DMS 273 (cell line): ENCODE measurements at regions not wholly inside any gene's neighbourhood (a gene's known extent, or its start where the extent isn't known, plus 50 kb on each side); places are given as distances from the start of the nearest gene placed in this dataset.
A peak's percentile ranks its signal among the peaks of the same experiment; 100 is the strongest.
"Not testable (repeated sequence)": the region's sequence is repeated elsewhere in the genome, so short reads cannot be mapped to it uniquely, and the experiment has no call there.

ENCODE experiments used
- DNase-seq: peaks from one replicate; lab custom pipeline; 2025; ENCODE audit not compliant: unreplicated experiment; lab: John Stamatoyannopoulos, UW

DNA sequence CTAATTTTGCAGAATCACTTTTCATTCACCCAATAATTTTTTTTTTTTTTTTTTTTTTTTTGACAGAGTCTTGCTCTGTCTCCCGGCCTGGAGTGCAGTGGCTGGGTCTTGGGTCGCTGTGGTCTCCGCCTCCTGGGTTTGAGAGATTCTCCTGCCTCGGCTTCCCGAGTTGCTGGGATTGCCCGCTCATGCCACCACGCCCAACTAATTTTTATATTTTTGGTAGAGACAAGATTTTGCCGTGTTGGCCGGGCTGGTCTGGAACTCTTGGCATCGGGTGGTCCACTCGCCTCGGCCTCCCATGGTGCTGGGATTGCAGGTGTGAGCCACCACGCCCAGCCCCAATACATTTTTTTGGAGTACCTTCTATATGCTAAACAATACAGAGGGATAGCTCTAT lies 1120.0 kb upstream of the ATXN8OS start:
- DNase-seq, result no peak

DNA sequence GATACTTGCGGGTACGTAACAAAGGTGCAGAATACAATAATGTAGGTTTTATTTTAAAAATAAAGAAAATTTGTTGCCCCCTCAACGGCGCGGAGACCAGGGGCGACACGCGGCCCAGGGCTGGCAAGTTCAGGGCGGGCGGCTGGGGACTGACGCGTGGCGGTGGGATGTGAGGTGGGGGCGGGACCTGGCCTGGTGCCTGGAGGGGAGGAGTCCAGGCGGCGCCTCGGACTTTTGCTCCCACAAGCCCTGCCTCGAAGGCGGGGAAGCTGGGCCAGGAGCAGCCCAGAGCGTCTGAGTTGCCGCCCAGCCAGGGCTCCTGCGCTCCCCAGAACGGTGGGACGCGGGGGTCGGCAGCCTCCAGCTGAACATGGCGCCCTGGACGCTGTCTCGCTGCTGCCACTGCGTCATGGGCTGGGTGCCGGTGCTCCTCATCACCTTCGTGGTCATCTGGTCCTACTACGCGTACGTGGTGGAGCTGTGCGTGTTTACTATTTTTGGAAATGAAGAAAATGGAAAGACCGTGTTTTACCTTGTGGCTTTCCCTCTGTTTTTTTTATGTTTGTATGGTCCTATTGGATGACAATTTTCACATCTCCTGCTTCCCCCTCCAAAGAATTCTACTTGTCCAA lies 1122.8 kb upstream of the ATXN8OS start:
- no peak for DNase-seq

DNA sequence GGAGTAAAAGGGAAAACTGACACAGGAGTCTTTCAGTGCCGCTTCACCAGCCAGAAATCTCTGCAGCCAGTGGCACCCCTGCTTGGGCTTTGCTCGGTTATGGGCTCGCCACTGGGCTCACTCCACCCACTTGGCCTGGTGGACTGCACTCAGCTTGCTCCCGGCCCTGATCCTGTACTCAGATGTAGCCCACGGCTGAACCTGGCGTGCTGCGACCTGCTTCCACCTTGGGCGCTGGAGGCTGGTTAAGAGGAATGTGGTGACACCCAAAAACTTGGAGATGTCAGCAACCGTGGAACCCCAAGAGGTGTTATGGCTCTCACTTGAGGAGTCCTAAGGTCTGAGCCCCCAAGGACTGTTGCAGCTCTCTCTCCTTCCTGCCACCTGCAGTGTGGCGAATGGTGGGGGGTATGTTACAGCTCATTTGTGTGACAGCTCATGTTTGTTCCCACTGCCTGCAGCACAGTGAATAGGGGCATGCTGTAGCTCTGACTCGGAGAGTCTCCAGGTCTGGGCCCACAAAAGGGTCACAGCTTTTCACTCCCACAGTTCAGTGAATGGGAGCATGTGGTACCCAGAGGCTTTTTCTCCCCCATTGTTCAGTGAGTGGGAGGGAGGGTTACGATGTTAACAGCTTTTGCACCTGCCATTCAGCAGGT lies 1124.5 kb upstream of the ATXN8OS start:
- no peak for DNase-seq

DNA sequence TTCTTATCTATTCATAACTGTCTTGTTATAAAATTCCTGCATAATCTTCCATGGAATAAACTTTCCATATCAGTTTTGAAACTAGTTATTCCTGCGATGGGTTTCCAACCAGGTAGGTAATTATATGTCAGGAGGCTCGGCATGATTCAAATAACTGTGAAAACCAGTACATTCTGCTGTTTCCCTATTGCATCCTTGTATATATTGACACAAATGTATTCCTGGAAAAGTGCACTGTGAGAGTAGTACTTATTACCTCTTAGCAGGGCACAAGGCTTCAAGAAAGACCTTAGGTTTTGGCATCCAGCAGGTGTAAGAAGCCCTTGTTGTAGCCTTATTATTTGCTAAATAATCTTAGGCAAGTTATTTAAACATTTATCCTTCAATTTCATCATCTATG lies 1131.3 kb upstream of the ATXN8OS start:
- no peak for DNase-seq

DNA sequence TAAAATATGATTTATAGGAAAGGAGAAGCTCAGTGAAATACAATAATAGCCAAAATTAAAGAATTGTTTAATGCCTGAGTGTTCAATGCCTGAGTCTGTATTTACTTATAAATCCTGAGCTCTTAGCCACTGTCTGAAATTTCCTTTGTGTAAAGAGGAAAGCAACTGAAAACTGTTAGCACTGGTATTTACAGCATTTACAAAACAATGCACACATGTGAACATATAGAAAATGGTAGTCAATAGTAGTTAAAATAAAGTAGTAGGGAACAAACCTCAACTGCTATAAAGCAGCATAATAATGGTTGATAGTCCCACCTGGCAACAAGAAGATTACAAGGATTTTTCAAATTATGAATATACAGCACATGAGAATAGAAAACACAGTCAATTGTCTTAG lies 1137.1 kb upstream of the ATXN8OS start:
- DNase-seq, result no peak

DNA sequence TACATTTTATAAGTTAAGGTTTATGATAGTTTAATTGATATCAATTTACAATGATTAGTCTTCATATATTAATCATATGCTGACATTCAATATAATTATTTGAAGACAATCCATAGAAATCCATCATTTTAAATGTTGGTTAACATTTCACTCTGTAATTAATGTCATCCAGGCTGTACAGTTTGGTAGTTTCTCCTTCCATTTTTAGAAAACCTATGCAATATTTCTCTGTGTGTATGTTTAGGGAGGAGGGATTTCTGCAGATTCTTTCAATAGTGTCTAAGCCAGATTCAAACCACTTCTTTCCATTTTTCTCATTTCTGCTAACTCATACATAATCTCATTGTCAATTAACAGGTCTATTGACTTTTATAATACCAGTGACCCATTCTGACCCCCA lies 1159.0 kb upstream of the ATXN8OS start:
- DNase-seq, result no peak

DNA sequence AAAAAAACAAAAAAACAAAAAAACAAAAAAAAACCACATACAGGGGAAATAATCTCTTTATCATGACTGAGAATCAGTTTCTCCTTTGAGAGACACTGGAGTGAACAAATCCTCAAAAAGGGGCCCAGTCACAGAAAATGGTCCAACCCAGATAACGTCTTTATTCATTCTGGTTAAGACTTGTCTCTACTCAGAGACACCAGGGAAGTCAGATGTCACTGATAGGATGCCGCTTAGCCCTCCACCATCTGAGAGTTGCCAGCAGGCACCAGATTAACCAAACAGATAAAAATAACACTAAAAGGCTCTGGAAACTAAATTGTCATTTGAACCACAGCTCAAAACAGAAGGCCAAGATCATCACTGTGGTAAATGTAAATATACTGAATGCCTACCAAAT lies 1163.4 kb upstream of the ATXN8OS start:
- no peak for DNase-seq

DNA sequence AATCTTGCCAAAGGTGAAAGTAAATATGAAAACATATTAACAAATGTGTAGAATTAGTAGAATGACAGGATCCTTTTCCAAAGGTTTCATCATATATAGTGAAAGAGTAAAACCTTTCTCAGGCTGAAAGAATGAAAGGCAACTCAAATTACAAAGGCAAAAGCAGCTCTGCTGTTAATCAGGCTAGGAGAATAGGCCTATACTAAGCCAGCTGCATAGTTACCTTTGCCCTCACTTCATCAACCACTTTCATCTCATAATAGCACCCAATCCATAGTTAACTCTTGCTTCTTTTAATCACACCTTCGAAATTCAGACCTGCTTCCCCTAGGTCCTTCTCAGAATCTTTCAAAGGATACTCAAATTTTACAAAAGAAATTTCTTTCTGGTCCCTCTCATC lies 1167.6 kb upstream of the ATXN8OS start:
- no peak for DNase-seq

DNA sequence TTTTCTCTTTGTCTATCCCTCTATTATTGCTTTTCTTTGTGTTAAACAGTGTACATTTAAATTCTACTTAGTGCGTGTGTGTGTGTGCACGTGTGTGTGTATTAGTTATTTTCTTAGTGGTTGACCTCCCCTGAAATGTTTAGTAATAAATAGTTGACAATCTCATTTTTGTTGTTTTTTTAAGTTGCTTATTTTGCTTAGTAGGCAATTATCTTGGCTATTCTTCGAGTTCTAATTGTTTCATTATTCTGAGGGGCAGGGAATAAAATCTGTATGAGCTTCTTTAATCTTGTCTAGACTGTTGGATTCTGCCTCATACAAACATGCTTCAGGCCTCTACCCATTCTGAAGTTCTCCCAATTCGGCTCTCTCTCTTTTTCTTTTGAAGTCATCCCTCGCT lies 1169.0 kb upstream of the ATXN8OS start:
- no peak for DNase-seq

DNA sequence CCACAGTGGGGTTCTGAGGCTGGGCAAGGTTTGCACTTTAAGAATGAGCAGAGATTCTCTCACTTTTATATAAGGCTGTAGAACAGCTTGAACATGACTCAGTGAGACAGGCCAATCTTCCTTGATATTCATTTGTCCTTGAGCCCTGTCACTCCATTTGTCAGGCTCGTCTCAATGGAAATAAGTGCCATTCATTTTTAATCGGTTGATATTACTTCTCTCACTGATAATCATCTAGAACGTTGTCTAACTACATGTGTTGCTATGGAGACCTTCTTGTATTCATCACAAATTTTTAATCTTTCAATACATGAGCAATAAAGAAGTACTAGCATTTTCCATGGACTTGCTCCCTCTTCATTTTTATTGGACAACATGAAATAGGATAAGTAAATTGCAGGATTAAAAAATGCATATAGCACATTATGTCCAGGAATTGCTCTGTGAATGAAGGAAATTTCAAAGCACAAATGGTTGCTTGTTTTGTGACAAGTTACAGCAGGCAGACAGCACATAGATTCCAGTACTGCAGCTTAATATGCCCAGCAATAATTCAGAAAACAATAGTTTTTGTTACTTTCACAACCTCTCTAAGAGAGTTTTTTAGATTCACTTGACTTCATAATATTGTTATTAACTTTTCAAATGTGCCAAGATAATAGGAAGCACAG lies 1178.4 kb upstream of the ATXN8OS start:
- no peak for DNase-seq

DNA sequence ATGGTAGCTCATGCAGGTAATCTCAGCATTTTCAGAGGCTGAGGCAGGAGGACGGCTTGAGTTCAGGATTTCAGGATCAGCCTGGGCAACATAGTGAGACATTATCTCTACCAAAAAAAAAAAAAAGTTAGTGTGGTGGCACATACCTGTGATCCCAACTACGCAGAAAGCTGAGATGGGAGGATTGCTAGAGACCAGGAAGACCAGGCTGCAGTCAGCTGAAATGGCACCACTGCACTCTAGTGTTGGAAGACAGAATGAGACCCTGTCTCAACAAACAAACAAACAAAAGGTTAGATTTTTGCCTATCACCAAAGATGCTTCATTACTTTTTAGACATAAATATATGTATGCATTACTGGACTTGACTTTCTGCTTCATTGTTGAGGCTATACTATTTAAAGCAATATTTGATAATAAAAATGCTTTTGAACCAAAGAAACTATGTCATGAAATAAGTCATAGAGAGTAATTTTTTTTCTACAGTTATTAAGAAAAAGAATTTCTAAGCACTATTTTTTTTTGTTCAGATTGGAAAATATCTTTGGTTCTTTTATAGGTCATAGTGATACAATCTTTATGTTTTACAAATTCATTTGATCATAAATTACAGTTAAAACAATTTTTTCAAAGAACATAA lies 1180.1 kb upstream of the ATXN8OS start:
- DNase-seq, result peak; percentile 55

DNA sequence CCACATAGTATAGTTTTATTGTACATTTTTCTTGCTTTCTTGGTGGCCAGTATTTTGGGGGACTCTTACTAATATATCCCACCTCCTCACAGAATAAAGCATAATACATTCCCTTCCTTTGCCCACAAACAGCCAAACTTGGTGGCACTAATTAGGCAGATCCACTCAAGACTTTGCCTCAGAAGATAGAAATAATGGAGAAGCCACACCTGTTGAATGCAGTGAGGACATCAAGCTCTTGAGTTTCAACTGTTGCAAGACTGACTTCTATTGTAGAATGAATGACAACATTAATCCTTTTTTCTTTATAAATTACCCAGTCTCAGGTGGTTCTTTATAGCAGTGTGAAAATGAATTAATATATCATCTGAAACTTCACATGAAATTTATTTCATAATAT lies 1183.6 kb upstream of the ATXN8OS start:
- DNase-seq, result no peak

DNA sequence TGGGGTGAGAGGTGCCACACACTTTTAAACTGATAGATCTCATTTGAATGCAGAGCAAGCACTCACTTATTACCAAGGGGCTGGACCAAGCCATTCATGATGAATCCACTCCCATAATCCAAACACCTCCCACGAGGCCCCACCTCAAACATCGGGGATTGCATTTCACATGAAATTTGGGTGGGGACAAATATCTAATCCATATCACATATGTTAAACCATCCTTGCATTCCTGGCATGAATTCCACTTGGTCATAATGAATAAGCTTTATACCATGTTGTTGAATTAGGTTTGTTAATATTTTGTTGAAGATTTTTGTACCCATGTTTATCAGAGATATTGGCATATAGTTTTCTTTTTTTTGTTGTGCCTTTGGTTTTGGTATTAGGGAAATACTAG lies 1198.7 kb upstream of the ATXN8OS start:
- peak; percentile 2 for DNase-seq

DNA sequence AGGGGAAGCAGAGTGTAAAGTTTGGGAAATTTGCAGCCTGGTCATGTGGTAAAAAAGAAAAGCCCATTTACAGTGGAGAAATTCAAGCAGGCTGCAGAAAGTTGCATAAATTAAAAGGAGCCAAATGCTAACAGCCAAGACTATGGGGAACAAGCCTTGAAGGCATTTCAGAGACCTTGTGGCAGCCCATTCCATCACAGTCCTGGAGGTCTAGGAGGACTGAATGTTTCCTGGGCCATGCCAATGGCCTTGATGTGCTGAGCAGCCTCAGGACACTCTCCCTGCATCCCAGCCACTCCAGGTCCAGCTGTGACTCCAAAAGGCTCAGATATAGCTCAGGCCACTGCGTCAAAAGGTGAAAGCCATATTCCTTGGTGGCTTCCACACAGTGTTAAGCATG lies 1202.4 kb upstream of the ATXN8OS start:
- no peak for DNase-seq

DNA sequence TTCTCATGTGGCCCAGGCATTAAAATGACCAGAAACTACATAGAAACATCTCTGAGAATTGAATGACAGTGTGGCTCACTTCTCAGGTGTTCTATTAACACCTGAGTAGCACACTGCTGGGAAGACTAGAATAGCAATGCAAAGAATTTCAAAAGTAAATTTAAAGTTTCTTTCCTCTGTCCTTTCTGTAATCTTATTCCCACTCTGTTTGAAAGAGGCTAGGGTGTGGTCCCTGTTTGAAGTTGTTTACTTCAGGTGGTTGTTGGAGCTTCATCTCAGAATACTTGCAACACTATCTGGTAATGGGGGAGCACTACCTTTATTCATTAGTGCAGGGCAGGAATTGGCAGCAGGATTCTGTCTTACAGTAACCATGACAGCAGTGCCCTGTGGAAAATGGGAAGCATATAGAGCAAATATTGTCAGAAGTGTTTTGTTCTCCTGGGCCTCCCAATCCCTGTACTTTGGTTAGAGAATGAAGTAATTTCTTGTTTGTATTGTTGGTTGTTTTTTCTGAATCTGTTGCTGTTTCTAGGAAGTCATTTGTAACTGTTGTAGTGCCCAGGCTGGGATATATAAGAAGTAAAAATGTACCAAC lies 1210.2 kb upstream of the ATXN8OS start:
- no peak for DNase-seq

DNA sequence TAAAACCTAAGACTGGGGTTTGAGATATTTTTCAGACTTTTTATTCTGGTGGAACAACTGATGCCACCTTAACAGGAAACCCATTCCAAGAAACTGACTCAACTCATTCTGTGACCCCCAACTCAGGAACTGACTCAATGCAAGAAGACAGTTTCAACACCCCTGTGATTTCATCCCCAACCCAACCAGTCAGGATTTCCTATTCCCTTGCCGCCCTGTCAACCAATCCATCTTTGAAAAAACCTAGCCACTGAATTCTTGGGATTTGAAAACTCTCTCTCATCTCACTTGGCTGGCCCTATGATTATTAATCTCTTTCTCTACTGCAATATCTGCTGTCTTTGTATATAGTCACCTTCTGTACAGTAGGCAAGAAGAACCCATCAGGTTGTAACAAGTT lies 1211.9 kb upstream of the ATXN8OS start:
- no peak for DNase-seq

DNA sequence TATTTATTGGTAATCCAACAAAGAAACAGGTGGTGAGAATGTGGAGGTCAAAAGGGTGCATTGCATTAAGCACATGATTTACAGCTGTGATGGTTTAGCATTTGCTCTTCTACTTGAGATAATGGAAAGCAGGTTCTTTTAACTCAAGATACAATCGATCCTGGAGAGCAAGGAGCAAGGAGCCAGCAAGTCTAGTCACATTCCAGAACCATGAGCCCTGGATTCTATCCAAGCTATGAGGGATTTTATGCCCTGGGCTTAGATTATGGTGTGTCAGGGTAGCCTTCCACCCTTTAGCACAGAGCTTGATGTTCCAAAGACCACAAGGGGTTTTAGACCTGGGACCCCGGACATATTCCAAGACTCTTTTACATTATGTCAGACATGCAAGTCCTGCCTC lies 1213.9 kb upstream of the ATXN8OS start:
- DNase-seq, result not testable (repeated sequence)

DNA sequence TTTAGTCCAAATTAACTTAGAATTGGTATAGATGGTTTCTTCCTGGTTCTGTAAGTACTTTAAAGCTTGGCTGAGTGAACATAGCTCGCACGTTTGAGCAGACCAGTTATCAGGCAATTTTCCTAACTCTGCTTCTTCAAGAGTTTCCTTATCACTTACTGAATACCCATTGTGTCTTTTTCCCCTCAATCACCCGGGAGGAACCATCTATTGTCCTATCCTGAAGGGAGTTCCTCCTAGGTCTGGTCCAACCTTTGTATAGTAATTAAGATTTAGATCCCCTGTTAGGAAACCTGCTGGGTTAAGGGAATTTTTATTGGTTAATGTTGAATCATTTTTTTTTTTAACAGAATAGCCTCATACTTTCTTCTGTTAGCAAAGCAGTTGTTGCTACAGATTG lies 1215.0 kb upstream of the ATXN8OS start:
- DNase-seq, result not testable (repeated sequence)

DNA sequence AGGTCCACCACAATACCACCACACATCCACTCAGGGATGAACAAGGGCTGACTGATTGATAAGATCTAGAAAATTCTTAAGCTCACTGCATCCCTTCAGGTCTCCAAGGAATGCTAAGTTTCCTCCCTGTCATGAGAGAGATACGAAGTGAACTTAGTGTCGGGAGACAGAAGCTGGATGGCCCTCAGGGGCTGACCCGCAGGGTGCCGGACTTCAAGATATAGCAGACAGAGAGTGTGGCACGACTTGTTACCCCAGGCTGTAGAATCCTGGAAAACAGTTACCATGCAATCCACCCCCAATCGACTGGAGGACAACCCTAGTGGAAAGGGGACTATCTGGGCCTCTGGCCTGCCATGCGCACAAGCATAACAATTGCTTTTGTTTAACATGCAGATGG lies 1217.5 kb upstream of the ATXN8OS start:
- not testable (repeated sequence) for DNase-seq

DNA sequence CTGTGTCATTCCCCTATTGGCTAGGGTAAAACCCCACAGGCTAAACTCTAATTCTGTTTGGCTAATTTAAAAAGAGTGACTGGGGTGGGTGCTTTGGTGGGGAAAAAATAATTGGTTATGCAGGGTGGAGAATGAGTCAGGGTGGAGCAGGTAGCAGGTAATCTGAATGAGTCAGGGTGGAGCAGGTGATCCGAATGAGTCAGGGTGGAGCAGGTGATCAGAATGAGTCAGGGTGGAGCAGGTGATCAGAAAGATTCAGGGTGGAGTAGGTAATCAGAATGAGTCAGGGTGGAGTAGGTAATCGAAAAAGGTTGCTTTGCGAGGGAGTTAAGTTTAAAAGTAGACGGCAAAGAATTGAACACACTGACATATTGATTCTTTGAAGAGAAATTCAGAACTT lies 1218.8 kb upstream of the ATXN8OS start:
- no peak for DNase-seq

DNA sequence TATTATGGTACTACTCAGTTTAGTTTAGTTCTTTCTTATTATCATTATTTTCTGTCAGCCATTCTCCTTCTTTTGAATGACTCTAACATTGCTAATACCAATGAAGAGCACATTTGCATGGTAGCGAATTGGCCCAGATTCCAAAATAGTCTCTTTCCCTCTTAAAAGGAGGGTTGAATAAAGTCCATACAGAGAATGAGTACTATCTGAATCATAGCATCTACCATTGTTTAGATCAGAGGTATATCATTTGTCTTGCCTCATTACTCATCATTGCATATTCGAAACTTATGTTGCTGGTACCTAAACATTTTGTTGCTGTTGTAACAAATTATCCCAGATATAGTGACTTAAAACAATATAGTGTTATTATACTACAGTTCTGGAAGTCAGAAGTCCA lies 1235.3 kb upstream of the ATXN8OS start:
- no peak for DNase-seq

DNA sequence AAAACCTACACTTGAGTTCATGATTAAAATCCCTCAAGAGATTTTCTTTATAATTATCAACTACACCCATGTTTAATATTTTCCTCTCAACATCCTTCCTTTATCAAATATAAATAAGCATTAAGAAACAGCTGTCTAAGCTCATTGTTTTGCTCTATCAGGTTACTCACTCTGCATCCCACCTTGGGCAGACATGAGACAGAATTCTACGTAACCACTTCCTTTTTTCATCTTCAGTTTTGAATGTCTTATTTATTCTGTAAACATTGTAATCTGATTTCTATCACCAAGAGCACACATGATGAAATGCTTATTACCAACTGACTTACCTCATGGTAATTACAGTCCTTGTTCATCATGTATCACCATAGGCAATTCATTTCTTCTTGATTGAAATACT lies 1256.6 kb upstream of the ATXN8OS start:
- no peak for DNase-seq
